Trophoblast cell (in vitro differentiated cells and primary cell): ENCODE measurements at regions not wholly inside any gene's neighbourhood (a gene's known extent, or its start where the extent isn't known, plus 50 kb on each side); places are given as distances from the start of the nearest gene placed in this dataset.

Experiments
- DNase-seq, 2 donors: peaks; one replicate each; pipeline ENCODE4 v3.0.0-alpha.2; 2016
- H2AFZ ChIP-seq: 2 replicates; pipeline ENCODE4 v1.6.1; 2013; ENCODE audit warnings: low read length, moderate library complexity, mild to moderate bottlenecking; ENCODE audit not compliant: insufficient read depth, poor library complexity
- H2AK5ac ChIP-seq: 2 replicates; pipeline ENCODE4 v1.6.1; 2013; ENCODE audit warnings: mild to moderate bottlenecking, low read length
- H2BK120ac ChIP-seq: 2 replicates; pipeline ENCODE4 v1.6.1; 2013; ENCODE audit warnings: low read length, mild to moderate bottlenecking, moderate library complexity; ENCODE audit not compliant: insufficient read depth, poor library complexity
- H2BK12ac ChIP-seq: 2 replicates; pipeline ENCODE4 v1.6.1; 2013; ENCODE audit warnings: mild to moderate bottlenecking, low read length, moderate library complexity
- H2BK5ac ChIP-seq: 2 replicates; pipeline ENCODE4 v1.6.1; 2013; ENCODE audit warnings: low read length, low read depth, moderate library complexity, mild to moderate bottlenecking; ENCODE audit not compliant: poor library complexity
- H3K14ac ChIP-seq: 2 replicates; pipeline ENCODE4 v1.6.1; 2013; ENCODE audit warnings: mild to moderate bottlenecking, low read length
- H3K18ac ChIP-seq: 2 replicates; pipeline ENCODE4 v1.6.1; 2013; ENCODE audit warnings: mild to moderate bottlenecking, low read length
- H3K23ac ChIP-seq: 2 replicates; pipeline ENCODE4 v1.6.1; 2013; ENCODE audit warnings: low read length
- H3K27ac ChIP-seq: 2 replicates; pipeline ENCODE4 v1.5.1; 2013; ENCODE audit warnings: low read depth, mild to moderate bottlenecking, inconsistent platforms, low read length, moderate library complexity
- H3K27me3 ChIP-seq: 2 replicates; pipeline ENCODE4 v1.6.1; 2013; ENCODE audit warnings: inconsistent platforms, mild to moderate bottlenecking, low read length, moderate library complexity; ENCODE audit not compliant: insufficient read depth
- H3K36me3 ChIP-seq, 2 experiments: 1 replicate in 1 of 2; 2 replicates in 1 of 2; pipeline ENCODE4 v1.6.1; 2013; ENCODE audit warnings: low read length in 2 of 2, mild to moderate bottlenecking in 2 of 2, moderate library complexity in 1 of 2; ENCODE audit not compliant: insufficient read depth in 2 of 2, control insufficient read depth in 1 of 2
- H3K4ac ChIP-seq: 2 replicates; pipeline ENCODE4 v1.6.1; 2013; ENCODE audit warnings: low read depth, mild to moderate bottlenecking, low read length, moderate library complexity
- H3K4me1 ChIP-seq, 2 experiments: 1 replicate in 1 of 2; 2 replicates in 1 of 2; pipeline ENCODE4 v1.6.1; 2013; ENCODE audit warnings: low read length in 2 of 2, mild to moderate bottlenecking in 2 of 2, moderate library complexity in 1 of 2; ENCODE audit not compliant: insufficient read depth in 2 of 2, control insufficient read depth in 1 of 2
- H3K4me2 ChIP-seq: 2 replicates; pipeline ENCODE4 v1.6.1; 2013; ENCODE audit warnings: inconsistent platforms, mild to moderate bottlenecking, low read length, moderate library complexity
- H3K4me3 ChIP-seq: 2 replicates; pipeline ENCODE4 v1.5.1; 2013; ENCODE audit warnings: mild to moderate bottlenecking, low read depth, low read length, inconsistent platforms
- H3K79me1 ChIP-seq: one replicate; pipeline ENCODE4 v1.6.1; 2013; ENCODE audit warnings: low read length
- H3K79me2 ChIP-seq: 2 replicates; pipeline ENCODE4 v1.6.1; 2013; ENCODE audit warnings: low read length, mild to moderate bottlenecking; ENCODE audit not compliant: control insufficient read depth, insufficient read depth, poor library complexity
- H3K9ac ChIP-seq: 2 replicates; pipeline ENCODE4 v1.6.1; 2013; ENCODE audit warnings: mild to moderate bottlenecking, low read length
- H3K9me3 ChIP-seq: 2 replicates; pipeline ENCODE4 v1.6.1; 2013; ENCODE audit warnings: low read depth, mild to moderate bottlenecking, control low read depth, inconsistent platforms, low read length; ENCODE audit not compliant: insufficient read depth
- H4K12ac ChIP-seq: 2 replicates; pipeline ENCODE4 v1.6.1; 2013; ENCODE audit warnings: low read depth, mild to moderate bottlenecking, low read length, moderate library complexity
- H4K8ac ChIP-seq: 2 replicates; pipeline ENCODE4 v1.6.1; 2013; ENCODE audit warnings: low read depth, mild to moderate bottlenecking, low read length, moderate library complexity
- H4K91ac ChIP-seq: one replicate; pipeline ENCODE4 v1.6.1; 2013; ENCODE audit warnings: low read depth, mild to moderate bottlenecking, low read length, moderate library complexity
- WGBS: extraction: QIAGEN DNeasy Blood & Tissue Kit; methylation state at CpG from one replicate; pipeline ENCODE4 v1.1.7; 2013; ENCODE audit warnings: missing lambda C conversion rate; ENCODE audit not compliant: insufficient read length, insufficient coverage; ENCODE audit errors: extremely low coverage; 5-methylcytosine and 5-hydroxymethylcytosine counted together

GRCh38 chr18:77995593-77995992 lies 745.9 kb downstream of the GALR1 start:
- DNase-seq: no peak
- no peaks in the 10 kb centered on the region for H3K79me2 ChIP-seq

GRCh38 chr18:77996737-77997136 lies 747.1 kb downstream of the GALR1 start:
- Histone ChIP-seq H3K4me3 (no peak overlapping the region), H3K27me3 (no peaks in the 10 kb centered on the region), H3K9ac (no peak overlapping the region), H4K91ac (no peak overlapping the region), H2AFZ (no peak overlapping the region), H3K27ac (no peak overlapping the region), H3K4me1 (no peaks in the 10 kb centered on the region), H3K18ac (no peak overlapping the region), H3K36me3 (no peaks in the 10 kb centered on the region), H2BK12ac (no peak overlapping the region), H4K8ac (no peak overlapping the region), H3K4ac (no peak overlapping the region), H4K12ac (no peak overlapping the region), H3K9me3 (peaks cover 5% of the 10 kb centered on the region), H2BK120ac (no peak overlapping the region), H3K4me2 (no peak overlapping the region), H2BK5ac (no peak overlapping the region), H3K79me1 (no peaks in the 10 kb centered on the region), H3K23ac (no peak overlapping the region), H3K79me2 (no peaks in the 10 kb centered on the region), H2AK5ac (no peak overlapping the region), H3K14ac (no peak overlapping the region)
- no CpG with 5 or more reads among the region's 4 CpGs for WGBS
- no peak for DNase-seq

More at GRCh38 chr18:77995593-77995992, 745.9 kb downstream of the GALR1 start:
- Histone ChIP-seq H3K18ac (no peak overlapping the region), H3K9me3 (peaks cover 3% of the 10 kb centered on the region), H3K36me3 (no peaks in the 10 kb centered on the region), H2BK5ac (no peak overlapping the region), H3K27me3 (no peaks in the 10 kb centered on the region), H3K27ac (no peak overlapping the region), H3K4me3 (no peak overlapping the region), H3K4ac (no peak overlapping the region), H3K9ac (no peak overlapping the region), H3K4me2 (no peak overlapping the region), H3K23ac (no peak overlapping the region), H3K79me1 (no peaks in the 10 kb centered on the region), H3K14ac (no peak overlapping the region), H2AFZ (no peak overlapping the region), H3K4me1 (no peaks in the 10 kb centered on the region), H2AK5ac (no peak overlapping the region), H4K91ac (no peak overlapping the region), H4K12ac (no peak overlapping the region), H4K8ac (no peak overlapping the region), H2BK12ac (no peak overlapping the region), H2BK120ac (no peak overlapping the region)
- no CpG with 5 or more reads among the region's 3 CpGs for WGBS

GRCh38 chr18:78001811-78002210 lies 752.2 kb downstream of the GALR1 start:
- no peaks in the 10 kb centered on the region for H3K4me1 ChIP-seq
- peaks cover 3% of the 10 kb centered on the region for H3K9me3 ChIP-seq
- no peak overlapping the region for H3K9ac ChIP-seq
- no peak overlapping the region for H4K91ac ChIP-seq
- no peak overlapping the region for H2AK5ac ChIP-seq
- H3K14ac ChIP-seq: no peak overlapping the region
- no peak overlapping the region for H2BK5ac ChIP-seq
- no peak for DNase-seq
- H4K8ac ChIP-seq: no peak overlapping the region
- no peak overlapping the region for H3K4me3 ChIP-seq
- H3K4me2 ChIP-seq: no peak overlapping the region
- no peaks in the 10 kb centered on the region for H3K27me3 ChIP-seq
- H3K4ac ChIP-seq: no peak overlapping the region
- no peaks in the 10 kb centered on the region for H3K79me2 ChIP-seq
- H3K23ac ChIP-seq: no peak overlapping the region
- H3K27ac ChIP-seq: no peak overlapping the region
- H3K36me3 ChIP-seq: no peaks in the 10 kb centered on the region
- H3K79me1 ChIP-seq: no peaks in the 10 kb centered on the region
- no peak overlapping the region for H3K18ac ChIP-seq
- no peak overlapping the region for H2BK120ac ChIP-seq
- no peak overlapping the region for H4K12ac ChIP-seq
- no peak overlapping the region for H2BK12ac ChIP-seq
- H2AFZ ChIP-seq: no peak overlapping the region

GRCh38 chr18:78006006-78006773 lies 756.5 kb downstream of the GALR1 start:
- no CpG with 5 or more reads among the region's 9 CpGs for WGBS
- H3K14ac ChIP-seq: no peak overlapping the region
- H3K4me2 ChIP-seq: no peak overlapping the region

More at GRCh38 chr18:78006006-78006773, 756.5 kb downstream of the GALR1 start:
- Histone ChIP-seq H3K79me2 (no peaks in the 10 kb centered on the region), H3K4me3 (no peak overlapping the region), H2AK5ac (no peak overlapping the region), H2BK12ac (no peak overlapping the region), H3K18ac (no peak overlapping the region), H4K12ac (no peak overlapping the region), H3K9me3 (peaks cover 7% of the 10 kb centered on the region), H4K91ac (no peak overlapping the region), H2BK120ac (no peak overlapping the region), H3K36me3 (no peaks in the 10 kb centered on the region), H3K23ac (no peak overlapping the region), H4K8ac (no peak overlapping the region), H3K4ac (no peak overlapping the region), H3K79me1 (no peaks in the 10 kb centered on the region), H3K27me3 (no peaks in the 10 kb centered on the region), H2AFZ (no peak overlapping the region), H2BK5ac (no peak overlapping the region), H3K9ac (no peak overlapping the region), H3K4me1 (no peaks in the 10 kb centered on the region), H3K27ac (no peak overlapping the region)
- no peak for DNase-seq
